NT2/D1 (cell line): ENCODE measurements at regions not wholly inside any gene's neighbourhood (a gene's known extent, or its start where the extent isn't known, plus 50 kb on each side); places are given as distances from the start of the nearest gene placed in this dataset.

Experiments used
- SUZ12 ChIP-seq: IDR thresholded peaks from 2 replicates; pipeline ENCODE4 v1.6.1; 2011; ENCODE audit not compliant: insufficient read length, insufficient read depth; ENCODE audit errors: extremely low read depth
- ZNF274 ChIP-seq: IDR thresholded peaks from 2 replicates; pipeline ENCODE4 v1.6.1; 2011; ENCODE audit warnings: mild to moderate bottlenecking, low read depth, low read length

DNA sequence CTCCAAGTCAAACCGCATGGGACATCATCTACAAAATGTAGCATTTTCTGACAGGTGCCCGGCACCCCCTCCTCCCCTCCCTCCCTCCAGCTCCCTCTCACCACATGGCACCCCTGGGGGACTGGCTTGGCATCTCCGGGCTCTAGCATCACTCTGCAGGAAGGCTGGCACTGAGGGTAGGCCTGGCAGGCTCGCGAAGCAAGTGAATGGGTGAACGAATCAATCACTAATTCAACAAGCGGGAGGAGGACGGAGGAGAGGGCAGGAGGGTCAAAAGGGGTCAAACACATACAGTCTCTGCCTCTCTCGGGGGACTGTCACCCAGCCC lies 155.7 kb downstream of the NUP210 start:
- TF ChIP-seq SUZ12 (no peak), ZNF274 (no peak)
